HG02840 (cell line): ENCODE measurements at regions not wholly inside any gene's neighbourhood (a gene's known extent, or its start where the extent isn't known, plus 50 kb on each side); places are given as distances from the start of the nearest gene placed in this dataset.

Experiments
- ATAC-seq: cut with Tn5 transposase; IDR thresholded peaks from one replicate; pipeline ENCODE4 v1.9.1; 2021; ENCODE audit warnings: mild to moderate bottlenecking, moderate library complexity, moderate number of reproducible peaks; ENCODE audit not compliant: unreplicated experiment, low FRiP score

GRCh38 chr9:38315085-38315595 lies 77.4 kb upstream of the ALDH1B1 start:
- no peak for ATAC-seq

- ATAC-seq = no peak
Observed at GRCh38 chr9:38313421-38313820, 79.1 kb upstream of the ALDH1B1 start.

GRCh38 chr9:38312406-38312805 lies 80.1 kb upstream of the ALDH1B1 start:
- no peak for ATAC-seq

- no peak for ATAC-seq
Observed at GRCh38 chr9:38311382-38312270, 80.9 kb upstream of the ALDH1B1 start.

- no peak for ATAC-seq
Observed at GRCh38 chr9:38309324-38310195, 82.9 kb upstream of the ALDH1B1 start.

- ATAC-seq = no peak
Observed at GRCh38 chr9:38308136-38308535, 84.4 kb upstream of the ALDH1B1 start.

GRCh38 chr9:38306899-38307298 lies 85.6 kb upstream of the ALDH1B1 start:
- no peak for ATAC-seq

GRCh38 chr9:38305582-38305981 lies 86.9 kb upstream of the ALDH1B1 start:
- no peak for ATAC-seq

GRCh38 chr9:38301376-38302106 lies 91.0 kb upstream of the ALDH1B1 start:
- no peak for ATAC-seq

GRCh38 chr9:38299856-38300255 lies 92.6 kb upstream of the ALDH1B1 start:
- no peak for ATAC-seq

- no peak for ATAC-seq
Observed at GRCh38 chr9:38298904-38299303, 93.6 kb upstream of the ALDH1B1 start.

GRCh38 chr9:38298503-38298902 lies 94.0 kb upstream of the ALDH1B1 start:
- no peak for ATAC-seq

- ATAC-seq = no peak
Observed at GRCh38 chr9:38296807-38297206, 95.7 kb upstream of the ALDH1B1 start.

- no peak for ATAC-seq
Observed at GRCh38 chr9:38295764-38296163, 96.7 kb upstream of the ALDH1B1 start.

- no peak for ATAC-seq
Observed at GRCh38 chr9:38294220-38294960, 98.1 kb upstream of the ALDH1B1 start.

- ATAC-seq = no peak
Observed at GRCh38 chr9:38293022-38293421, 99.5 kb upstream of the ALDH1B1 start.

- ATAC-seq = no peak
Observed at GRCh38 chr9:38292480-38292879, 100.0 kb upstream of the ALDH1B1 start.

GRCh38 chr9:38289866-38290245 lies 102.6 kb upstream of the ALDH1B1 start:
- ATAC-seq = no peak

GRCh38 chr9:38289236-38289865 lies 103.2 kb upstream of the ALDH1B1 start:
- ATAC-seq = no peak
